Mammary epithelial cell (primary cell): ENCODE measurements at regions not wholly inside any gene's neighbourhood (a gene's known extent, or its start where the extent isn't known, plus 50 kb on each side); places are given as distances from the start of the nearest gene placed in this dataset.
"Not testable (repeated sequence)": the region's sequence is repeated elsewhere in the genome, so short reads cannot be mapped to it uniquely, and the experiment has no call there.

Experiments used
- EZH2 ChIP-seq: IDR thresholded peaks from 2 replicates; pipeline ENCODE4 v1.6.1; 2012; ENCODE audit warnings: low read length, inconsistent platforms, borderline replicate concordance
- TF ChIP-seq, protein P1 (sequence below), 2 donors: IDR thresholded peaks in 1 of 2; conservative IDR thresholded peaks in 1 of 2; 2 replicates each; pipeline ENCODE4 v1.5.1; 2011 to 2012; ENCODE audit warnings: inconsistent platforms in 2 of 2, low read length in 2 of 2, mild to moderate bottlenecking in 2 of 2, control low read depth in 1 of 2, low read depth in 1 of 2; ENCODE audit not compliant: insufficient read depth in 1 of 2; ENCODE audit errors: extremely low read depth in 1 of 2

DNA sequence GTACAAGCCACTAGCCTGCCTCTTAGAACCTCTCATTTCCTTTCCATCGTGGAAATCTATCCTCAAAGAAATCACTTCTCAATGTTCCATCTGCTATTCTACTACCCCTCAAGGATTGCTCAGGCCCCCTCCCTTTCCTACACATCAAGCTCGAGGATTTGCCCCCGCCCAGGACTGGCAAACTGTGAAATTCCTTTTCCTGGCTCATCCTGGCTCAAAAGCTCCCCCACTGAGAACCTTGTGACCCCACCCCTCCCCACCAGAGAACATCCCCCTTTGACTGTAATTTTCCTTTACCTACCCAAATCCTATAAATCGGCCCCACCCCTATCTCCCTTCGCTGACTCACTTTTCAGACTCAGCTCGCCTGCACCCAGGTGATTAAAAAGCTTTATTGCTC lies 1103.3 kb upstream of the FAM98A start:
- TF ChIP-seq, protein P1, sequence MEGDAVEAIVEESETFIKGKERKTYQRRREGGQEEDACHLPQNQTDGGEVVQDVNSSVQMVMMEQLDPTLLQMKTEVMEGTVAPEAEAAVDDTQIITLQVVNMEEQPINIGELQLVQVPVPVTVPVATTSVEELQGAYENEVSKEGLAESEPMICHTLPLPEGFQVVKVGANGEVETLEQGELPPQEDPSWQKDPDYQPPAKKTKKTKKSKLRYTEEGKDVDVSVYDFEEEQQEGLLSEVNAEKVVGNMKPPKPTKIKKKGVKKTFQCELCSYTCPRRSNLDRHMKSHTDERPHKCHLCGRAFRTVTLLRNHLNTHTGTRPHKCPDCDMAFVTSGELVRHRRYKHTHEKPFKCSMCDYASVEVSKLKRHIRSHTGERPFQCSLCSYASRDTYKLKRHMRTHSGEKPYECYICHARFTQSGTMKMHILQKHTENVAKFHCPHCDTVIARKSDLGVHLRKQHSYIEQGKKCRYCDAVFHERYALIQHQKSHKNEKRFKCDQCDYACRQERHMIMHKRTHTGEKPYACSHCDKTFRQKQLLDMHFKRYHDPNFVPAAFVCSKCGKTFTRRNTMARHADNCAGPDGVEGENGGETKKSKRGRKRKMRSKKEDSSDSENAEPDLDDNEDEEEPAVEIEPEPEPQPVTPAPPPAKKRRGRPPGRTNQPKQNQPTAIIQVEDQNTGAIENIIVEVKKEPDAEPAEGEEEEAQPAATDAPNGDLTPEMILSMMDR (conservative IDR thresholded peaks at IDR 0.05 in 1 of 2, IDR thresholded peaks at IDR 0.05 in 1 of 2; ENCODE audit: extremely low read depth in 1 of 2, insufficient read depth in 1 of 2, low read depth in 1 of 2, low read length in 2 of 2): not testable (repeated sequence)
- TF ChIP-seq EZH2: not testable (repeated sequence)
